ENCODE measurements at regions not wholly inside any gene's neighbourhood (a gene's known extent, or its start where the extent isn't known, plus 50 kb on each side); places are given as distances from the start of the nearest gene placed in this dataset.
"Not testable (repeated sequence)": the region's sequence is repeated elsewhere in the genome, so short reads cannot be mapped to it uniquely, and the experiment has no call there.

- no peaks in the 10 kb centered on the region for H3K4me1 ChIP-seq (ENCODE audit: control insufficient read depth, insufficient read depth, low read length)
- WGBS (ENCODE audit: insufficient coverage, low lambda C conversion rate): no CpG with 5 or more reads among the region's 1 CpG
- no peak for DNase-seq
Observed at GRCh38 chr5:18702821-18703220, 1068.6 kb downstream of the TAF11L14 start.

GRCh38 chr5:18712936-18713485 lies 1078.8 kb downstream of the TAF11L14 start:
- no peaks in the 10 kb centered on the region for H3K36me3 ChIP-seq (ENCODE audit: control insufficient read depth, insufficient read depth, low read length)
- 57% methylated on average over 1 of the region's 5 CpGs for WGBS (ENCODE audit: insufficient coverage, low lambda C conversion rate)
- DNase-seq: no peak
- H3K27me3 ChIP-seq (ENCODE audit: control insufficient read depth, insufficient read depth, low read length): no peaks in the 10 kb centered on the region
- H3K27ac ChIP-seq (ENCODE audit: low read length): no peak overlapping the region
- H3K4me1 ChIP-seq (ENCODE audit: control insufficient read depth, insufficient read depth, low read length): no peaks in the 10 kb centered on the region
- H3K4me3 ChIP-seq (ENCODE audit: low read length): no peak overlapping the region
- no peaks in the 10 kb centered on the region for H3K9me3 ChIP-seq (ENCODE audit: control insufficient read depth, low read depth, low read length)

More at GRCh38 chr5:18702821-18703220, 1068.6 kb downstream of the TAF11L14 start:
- Histone ChIP-seq H3K27me3 (ENCODE audit: control insufficient read depth, insufficient read depth, low read length) (no peaks in the 10 kb centered on the region), H3K27ac (ENCODE audit: low read length) (no peak overlapping the region), H3K4me3 (ENCODE audit: low read length) (no peak overlapping the region), H3K9me3 (ENCODE audit: control insufficient read depth, low read depth, low read length) (no peaks in the 10 kb centered on the region), H3K36me3 (ENCODE audit: control insufficient read depth, insufficient read depth, low read length) (no peaks in the 10 kb centered on the region)

GRCh38 chr5:18720002-18720401 lies 1085.7 kb downstream of the TAF11L14 start:
- WGBS (ENCODE audit: insufficient coverage, low lambda C conversion rate): no CpG with 5 or more reads among the region's 1 CpG
- no peaks in the 10 kb centered on the region for H3K4me1 ChIP-seq (ENCODE audit: control insufficient read depth, insufficient read depth, low read length)
- H3K9me3 ChIP-seq (ENCODE audit: control insufficient read depth, low read depth, low read length): no peaks in the 10 kb centered on the region

GRCh38 chr5:18732556-18733479 lies 1098.6 kb downstream of the TAF11L14 start:
- DNase-seq: no peak

More at GRCh38 chr5:18720002-18720401, 1085.7 kb downstream of the TAF11L14 start:
- no peaks in the 10 kb centered on the region for H3K36me3 ChIP-seq (ENCODE audit: control insufficient read depth, insufficient read depth, low read length)
- H3K27me3 ChIP-seq (ENCODE audit: control insufficient read depth, insufficient read depth, low read length): no peaks in the 10 kb centered on the region
- no peak for DNase-seq
- H3K4me3 ChIP-seq (ENCODE audit: low read length): no peak overlapping the region
- H3K27ac ChIP-seq (ENCODE audit: low read length): no peak overlapping the region

GRCh38 chr5:18736051-18736398 lies 1101.8 kb downstream of the TAF11L14 start:
- WGBS (ENCODE audit: insufficient coverage, low lambda C conversion rate): no CpG with 5 or more reads among the region's 2 CpGs
- no peak overlapping the region for H3K27ac ChIP-seq (ENCODE audit: low read length)

More at GRCh38 chr5:18732556-18733479, 1098.6 kb downstream of the TAF11L14 start:
- H3K4me1 ChIP-seq (ENCODE audit: control insufficient read depth, insufficient read depth, low read length): no peaks in the 10 kb centered on the region
- no peak overlapping the region for H3K4me3 ChIP-seq (ENCODE audit: low read length)
- no peaks in the 10 kb centered on the region for H3K27me3 ChIP-seq (ENCODE audit: control insufficient read depth, insufficient read depth, low read length)
- no peaks in the 10 kb centered on the region for H3K36me3 ChIP-seq (ENCODE audit: control insufficient read depth, insufficient read depth, low read length)
- no peak overlapping the region for H3K27ac ChIP-seq (ENCODE audit: low read length)
- no CpG with 5 or more reads among the region's 16 CpGs for WGBS (ENCODE audit: insufficient coverage, low lambda C conversion rate)
- no peaks in the 10 kb centered on the region for H3K9me3 ChIP-seq (ENCODE audit: control insufficient read depth, low read depth, low read length)

GRCh38 chr5:18736736-18737135 lies 1102.5 kb downstream of the TAF11L14 start:
- H3K4me3 ChIP-seq (ENCODE audit: low read length); H3K36me3 ChIP-seq (ENCODE audit: control insufficient read depth, insufficient read depth, low read length); H3K4me1 ChIP-seq (ENCODE audit: control insufficient read depth, insufficient read depth, low read length); H3K27me3 ChIP-seq (ENCODE audit: control insufficient read depth, insufficient read depth, low read length); DNase-seq; H3K27ac ChIP-seq (ENCODE audit: low read length); H3K9me3 ChIP-seq (ENCODE audit: control insufficient read depth, low read depth, low read length): not testable (repeated sequence)
- no CpG with 5 or more reads among the region's 7 CpGs for WGBS (ENCODE audit: insufficient coverage, low lambda C conversion rate)

More at GRCh38 chr5:18736051-18736398, 1101.8 kb downstream of the TAF11L14 start:
- Histone ChIP-seq H3K4me1 (ENCODE audit: control insufficient read depth, insufficient read depth, low read length) (no peaks in the 10 kb centered on the region), H3K4me3 (ENCODE audit: low read length) (no peak overlapping the region), H3K27me3 (ENCODE audit: control insufficient read depth, insufficient read depth, low read length) (no peaks in the 10 kb centered on the region), H3K9me3 (ENCODE audit: control insufficient read depth, low read depth, low read length) (no peaks in the 10 kb centered on the region), H3K36me3 (ENCODE audit: control insufficient read depth, insufficient read depth, low read length) (no peaks in the 10 kb centered on the region)
- DNase-seq: no peak

- Histone ChIP-seq H3K27me3 (ENCODE audit: control insufficient read depth, insufficient read depth, low read length) (no peaks in the 10 kb centered on the region), H3K9me3 (ENCODE audit: control insufficient read depth, low read depth, low read length) (no peaks in the 10 kb centered on the region), H3K27ac (ENCODE audit: low read length) (no peak overlapping the region), H3K4me3 (ENCODE audit: low read length) (no peak overlapping the region), H3K4me1 (ENCODE audit: control insufficient read depth, insufficient read depth, low read length) (no peaks in the 10 kb centered on the region), H3K36me3 (ENCODE audit: control insufficient read depth, insufficient read depth, low read length) (no peaks in the 10 kb centered on the region)
- no peak for DNase-seq
Observed at GRCh38 chr5:18740301-18740700, 1106.0 kb downstream of the TAF11L14 start.

DNA sequence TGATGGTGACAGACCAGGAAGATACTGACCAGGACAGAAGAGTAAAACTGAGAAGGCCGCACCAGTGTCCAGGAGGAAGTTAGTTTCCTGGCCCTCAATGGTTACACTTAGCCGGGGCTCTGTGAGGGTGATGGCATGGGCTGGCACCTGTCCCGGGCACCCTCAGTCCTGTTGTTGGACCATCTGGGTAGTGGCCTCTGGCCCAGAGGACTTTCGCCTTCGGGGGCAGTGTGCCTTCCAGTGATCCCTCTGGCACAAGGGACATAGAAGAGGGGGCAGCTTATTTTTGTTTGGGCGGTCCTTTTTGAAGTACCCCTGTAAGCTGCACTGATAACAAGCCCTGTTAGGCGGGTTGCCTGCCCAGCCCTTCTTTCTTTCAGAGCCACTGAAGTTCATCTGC lies 1108.6 kb downstream of the TAF11L14 start:
- no CpG with 5 or more reads among the region's 7 CpGs for WGBS (ENCODE audit: insufficient coverage, low lambda C conversion rate)
- no peak for DNase-seq
- no peaks in the 10 kb centered on the region for H3K4me1 ChIP-seq (ENCODE audit: control insufficient read depth, insufficient read depth, low read length)
- H3K4me3 ChIP-seq (ENCODE audit: low read length): no peak overlapping the region
- no peaks in the 10 kb centered on the region for H3K27me3 ChIP-seq (ENCODE audit: control insufficient read depth, insufficient read depth, low read length)
- H3K27ac ChIP-seq (ENCODE audit: low read length): no peak overlapping the region
- no peaks in the 10 kb centered on the region for H3K36me3 ChIP-seq (ENCODE audit: control insufficient read depth, insufficient read depth, low read length)
- peaks cover 3% of the 10 kb centered on the region for H3K9me3 ChIP-seq (ENCODE audit: control insufficient read depth, low read depth, low read length)

- Histone ChIP-seq H3K4me3 (ENCODE audit: low read length) (no peak overlapping the region), H3K27me3 (ENCODE audit: control insufficient read depth, insufficient read depth, low read length) (no peaks in the 10 kb centered on the region), H3K27ac (ENCODE audit: low read length) (no peak overlapping the region), H3K9me3 (ENCODE audit: control insufficient read depth, low read depth, low read length) (peaks cover 3% of the 10 kb centered on the region), H3K36me3 (ENCODE audit: control insufficient read depth, insufficient read depth, low read length) (no peaks in the 10 kb centered on the region), H3K4me1 (ENCODE audit: control insufficient read depth, insufficient read depth, low read length) (no peaks in the 10 kb centered on the region)
- DNase-seq: no peak
- WGBS (ENCODE audit: insufficient coverage, low lambda C conversion rate): no CpG with 5 or more reads among the region's 3 CpGs
Observed at GRCh38 chr5:18744441-18744840, 1110.2 kb downstream of the TAF11L14 start.

- Histone ChIP-seq H3K4me3 (ENCODE audit: low read length) (peak overlapping the region; percentile 37), H3K36me3 (ENCODE audit: control insufficient read depth, insufficient read depth, low read length) (no peaks in the 10 kb centered on the region), H3K4me1 (ENCODE audit: control insufficient read depth, insufficient read depth, low read length) (no peaks in the 10 kb centered on the region), H3K27me3 (ENCODE audit: control insufficient read depth, insufficient read depth, low read length) (no peaks in the 10 kb centered on the region), H3K9me3 (ENCODE audit: control insufficient read depth, low read depth, low read length) (peaks cover 3% of the 10 kb centered on the region), H3K27ac (ENCODE audit: low read length) (peak overlapping the region; percentile 40)
- DNase-seq: no peak
- WGBS (ENCODE audit: insufficient coverage, low lambda C conversion rate): no CpG with 5 or more reads among the region's 13 CpGs
Observed at GRCh38 chr5:18745042-18745987, 1111.1 kb downstream of the TAF11L14 start.
